ENCODE measurements at regions not wholly inside any gene's neighbourhood (a gene's known extent, or its start where the extent isn't known, plus 50 kb on each side); places are given as distances from the start of the nearest gene placed in this dataset.

GRCh38 chr12:127632461-127632860 is 634.5 kb upstream of the TMEM132C start:
- TF ChIP-seq POLR2A (IDR thresholded peaks at IDR 0.05) (no peak), CTCF (IDR thresholded peaks at IDR 0.05 in 4 of 5, conservative IDR thresholded peaks at IDR 0.05 in 1 of 5) (no peak)

All from gastrocnemius medialis (tissue), 4 donors.